Smooth muscle cell (in vitro differentiated cells): ENCODE measurements at regions not wholly inside any gene's neighbourhood (a gene's known extent, or its start where the extent isn't known, plus 50 kb on each side); places are given as distances from the start of the nearest gene placed in this dataset.
A peak's percentile ranks its signal among the peaks of the same experiment; 100 is the strongest.

Source experiments
- DNase-seq: peaks from one replicate; lab custom pipeline; 2025; ENCODE audit not compliant: unreplicated experiment; lab: John Stamatoyannopoulos, UW
- H2AFZ ChIP-seq: fragments of 200-600 bp; sonication (generic); 2 replicates; pipeline ENCODE4 v1.6.0; 2016; ENCODE audit warnings: antibody characterized with exemption, low read depth, mild to moderate bottlenecking
- H3F3A ChIP-seq: fragments of 200-600 bp; sonication (generic); 2 replicates; pipeline ENCODE4 v1.6.0; 2017; ENCODE audit warnings: antibody characterized with exemption, low read depth
- H3K27ac ChIP-seq: fragments of 200-600 bp; sonication (generic); 2 replicates; pipeline ENCODE4 v1.5.1; 2016; ENCODE audit warnings: low read depth, mild to moderate bottlenecking
- H3K27me3 ChIP-seq: fragments of 200-600 bp; sonication (generic); 2 replicates; pipeline ENCODE4 v1.6.1; 2016; ENCODE audit warnings: low read depth, mild to moderate bottlenecking
- H3K36me3 ChIP-seq: fragments of 200-600 bp; sonication (generic); 2 replicates; pipeline ENCODE4 v1.5.1; 2016; ENCODE audit warnings: low read depth
- H3K4me1 ChIP-seq: fragments of 200-600 bp; sonication (generic); 2 replicates; pipeline ENCODE4 v1.5.1; 2016; ENCODE audit warnings: low read depth
- H3K4me2 ChIP-seq: fragments of 200-600 bp; sonication (generic); 2 replicates; pipeline ENCODE4 v1.6.0; 2016; ENCODE audit warnings: mild to moderate bottlenecking
- H3K4me3 ChIP-seq: fragments of 200-600 bp; sonication (generic); 2 replicates; pipeline ENCODE4 v1.5.1; 2016; ENCODE audit warnings: mild to moderate bottlenecking
- H3K79me2 ChIP-seq: fragments of 200-600 bp; sonication (generic); 2 replicates; pipeline ENCODE4 v1.6.0; 2016; ENCODE audit warnings: low read depth, mild to moderate bottlenecking
- H3K9ac ChIP-seq: fragments of 200-600 bp; sonication (generic); 2 replicates; pipeline ENCODE4 v1.6.0; 2016; ENCODE audit warnings: low read depth
- H3K9me3 ChIP-seq: fragments of 200-600 bp; sonication (generic); replicated peaks from 2 replicates; pipeline ENCODE4 v1.5.1; 2016; ENCODE audit warnings: low read depth
- H4K20me1 ChIP-seq: fragments of 200-600 bp; sonication (generic); 2 replicates; pipeline ENCODE4 v1.6.0; 2016; ENCODE audit warnings: low read depth
- WGBS: methylation state at CpG from one replicate; pipeline ENCODE4 v1.1.7; 2016; ENCODE audit warnings: low lambda C conversion rate; 5-methylcytosine and 5-hydroxymethylcytosine counted together
- TF ChIP-seq, protein P1 (sequence below): fragments of 200-600 bp; sonication (generic); IDR thresholded peaks from 2 replicates; pipeline ENCODE4 v1.5.1; 2017; ENCODE audit warnings: borderline replicate concordance, mild to moderate bottlenecking, antibody characterized with exemption; ENCODE audit not compliant: insufficient read depth, poor library complexity, severe bottlenecking

DNA sequence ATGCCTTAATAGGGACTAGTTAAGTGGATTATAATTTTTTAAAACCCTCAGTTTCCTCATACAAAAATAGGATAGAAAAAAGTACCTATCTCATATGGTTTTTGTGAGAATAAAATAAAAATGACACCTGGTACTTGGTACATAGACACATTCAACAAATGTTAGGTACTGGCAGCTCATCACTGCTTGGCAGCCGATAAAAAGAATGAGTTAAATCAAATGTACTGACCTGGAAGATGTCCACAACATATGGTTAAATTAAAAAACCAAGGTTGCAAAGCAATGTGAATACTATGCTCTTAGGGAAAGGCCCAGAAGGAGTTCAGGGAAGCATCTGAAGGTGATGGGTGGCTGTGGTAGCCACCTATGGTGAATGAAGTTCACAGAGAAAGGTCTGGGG, 64.9 kb upstream of the SMYD2 start:
- H3K79me2 ChIP-seq = no peaks in the 10 kb centered on the region
- H3K36me3 ChIP-seq = no peaks in the 10 kb centered on the region
- peaks cover 7% of the 10 kb centered on the region for H3K4me1 ChIP-seq
- WGBS = 96% methylated on average over 1 of the region's 1 CpG
- H3K4me2 ChIP-seq = no peak overlapping the region
- no peaks in the 10 kb centered on the region for H3F3A ChIP-seq
- no peak overlapping the region for H2AFZ ChIP-seq
- peak overlapping the region; percentile 80 for H3K27ac ChIP-seq
- no peaks in the 10 kb centered on the region for H3K9me3 ChIP-seq
- H3K4me3 ChIP-seq = no peak overlapping the region
- DNase-seq = no peak
- H3K27me3 ChIP-seq = peaks cover 10% of the 10 kb centered on the region
- TF ChIP-seq, protein P1, sequence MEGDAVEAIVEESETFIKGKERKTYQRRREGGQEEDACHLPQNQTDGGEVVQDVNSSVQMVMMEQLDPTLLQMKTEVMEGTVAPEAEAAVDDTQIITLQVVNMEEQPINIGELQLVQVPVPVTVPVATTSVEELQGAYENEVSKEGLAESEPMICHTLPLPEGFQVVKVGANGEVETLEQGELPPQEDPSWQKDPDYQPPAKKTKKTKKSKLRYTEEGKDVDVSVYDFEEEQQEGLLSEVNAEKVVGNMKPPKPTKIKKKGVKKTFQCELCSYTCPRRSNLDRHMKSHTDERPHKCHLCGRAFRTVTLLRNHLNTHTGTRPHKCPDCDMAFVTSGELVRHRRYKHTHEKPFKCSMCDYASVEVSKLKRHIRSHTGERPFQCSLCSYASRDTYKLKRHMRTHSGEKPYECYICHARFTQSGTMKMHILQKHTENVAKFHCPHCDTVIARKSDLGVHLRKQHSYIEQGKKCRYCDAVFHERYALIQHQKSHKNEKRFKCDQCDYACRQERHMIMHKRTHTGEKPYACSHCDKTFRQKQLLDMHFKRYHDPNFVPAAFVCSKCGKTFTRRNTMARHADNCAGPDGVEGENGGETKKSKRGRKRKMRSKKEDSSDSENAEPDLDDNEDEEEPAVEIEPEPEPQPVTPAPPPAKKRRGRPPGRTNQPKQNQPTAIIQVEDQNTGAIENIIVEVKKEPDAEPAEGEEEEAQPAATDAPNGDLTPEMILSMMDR = no peak
- peak overlapping the region; percentile 6 for H3K9ac ChIP-seq
- H4K20me1 ChIP-seq = no peaks in the 10 kb centered on the region

DNA sequence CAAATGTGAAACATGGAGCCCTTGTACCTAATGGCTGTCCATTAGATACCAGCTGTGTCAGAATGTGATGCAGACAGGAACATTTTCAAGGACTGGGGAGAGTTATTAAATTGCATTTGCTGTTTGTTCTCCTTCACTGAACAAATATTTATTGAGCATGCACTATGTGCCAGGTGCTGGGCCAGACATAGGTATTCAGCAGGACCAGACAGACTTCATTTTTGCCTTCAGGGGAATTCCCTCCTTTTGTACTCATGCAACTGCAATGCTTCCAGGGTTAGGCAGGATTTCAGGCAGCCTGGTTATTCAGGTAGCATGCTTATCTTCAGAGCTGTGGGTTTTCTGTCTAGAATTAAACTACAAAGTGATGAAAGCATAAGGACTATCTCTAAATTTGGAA, 64.2 kb upstream of the SMYD2 start:
- no peaks in the 10 kb centered on the region for H3K9me3 ChIP-seq
- H4K20me1 ChIP-seq = no peaks in the 10 kb centered on the region
- H3K36me3 ChIP-seq = no peaks in the 10 kb centered on the region
- peaks cover 10% of the 10 kb centered on the region for H3K27me3 ChIP-seq
- TF ChIP-seq, protein P1 = no peak
- H3K4me1 ChIP-seq = peaks cover 7% of the 10 kb centered on the region
- no peak overlapping the region for H2AFZ ChIP-seq
- no peak for DNase-seq
- H3K79me2 ChIP-seq = no peaks in the 10 kb centered on the region
- no peak overlapping the region for H3K4me2 ChIP-seq
- no peak overlapping the region for H3K4me3 ChIP-seq
- H3F3A ChIP-seq = no peaks in the 10 kb centered on the region
- H3K27ac ChIP-seq = peak overlapping the region; percentile 80
- H3K9ac ChIP-seq = peak overlapping the region; percentile 6

DNA sequence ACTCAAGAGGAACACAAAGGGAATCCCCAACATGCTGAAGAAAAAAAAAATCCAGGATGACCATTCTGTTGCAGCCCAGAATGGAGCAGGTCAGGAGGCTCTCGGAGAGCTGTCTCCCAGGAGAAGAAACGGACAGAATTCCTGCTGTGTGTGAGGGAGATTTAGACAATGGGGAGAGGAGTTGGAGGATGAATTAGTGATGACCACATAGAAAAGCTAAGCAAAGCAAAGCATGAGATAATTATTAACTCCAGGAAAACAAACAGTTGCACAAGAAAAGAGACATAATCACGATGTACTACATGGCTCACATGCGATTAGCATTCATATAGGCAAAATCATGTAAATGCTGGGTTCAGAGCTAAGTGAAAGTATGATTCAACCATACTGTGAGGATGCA, 61.1 kb upstream of the SMYD2 start:
- no peak for DNase-seq
- no peak overlapping the region for H3K27ac ChIP-seq
- H3K27me3 ChIP-seq = peaks cover 10% of the 10 kb centered on the region
- 79% methylated on average over 4 of the region's 4 CpGs for WGBS
- no peaks in the 10 kb centered on the region for H4K20me1 ChIP-seq
- no peaks in the 10 kb centered on the region for H3K9me3 ChIP-seq
- H3K4me3 ChIP-seq = no peak overlapping the region
- no peak overlapping the region for H2AFZ ChIP-seq
- TF ChIP-seq, protein P1 = no peak
- H3K9ac ChIP-seq = no peak overlapping the region
- peaks cover 7% of the 10 kb centered on the region for H3K4me1 ChIP-seq
- no peaks in the 10 kb centered on the region for H3K79me2 ChIP-seq
- no peaks in the 10 kb centered on the region for H3K36me3 ChIP-seq
- H3K4me2 ChIP-seq = no peak overlapping the region
- no peaks in the 10 kb centered on the region for H3F3A ChIP-seq

DNA sequence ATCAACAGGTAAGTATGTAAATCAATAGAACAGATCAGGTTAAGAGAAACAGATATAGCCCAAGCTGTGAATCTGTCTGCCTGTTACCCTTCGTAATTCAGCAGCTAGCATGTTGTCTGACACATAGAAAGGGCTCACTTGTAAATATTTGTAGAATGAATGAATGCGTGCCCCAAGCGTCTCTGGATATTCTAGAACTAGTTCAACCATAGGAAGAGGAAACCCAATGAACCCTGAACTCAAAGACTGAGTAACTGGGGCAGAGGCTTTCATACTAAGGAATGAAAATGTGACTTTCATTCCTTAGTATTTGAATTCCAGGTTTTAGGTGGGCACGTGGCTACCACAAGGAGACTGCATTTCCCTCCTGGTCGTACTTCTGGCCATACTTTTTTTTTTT, 60.1 kb upstream of the SMYD2 start:
- no peaks in the 10 kb centered on the region for H3K9me3 ChIP-seq
- no peak overlapping the region for H3K4me2 ChIP-seq
- no peaks in the 10 kb centered on the region for H3K36me3 ChIP-seq
- TF ChIP-seq, protein P1 = no peak
- H3F3A ChIP-seq = no peaks in the 10 kb centered on the region
- no peak overlapping the region for H3K9ac ChIP-seq
- H4K20me1 ChIP-seq = no peaks in the 10 kb centered on the region
- H3K27me3 ChIP-seq = peaks cover 10% of the 10 kb centered on the region
- DNase-seq = no peak
- H3K27ac ChIP-seq = no peak overlapping the region
- peaks cover 11% of the 10 kb centered on the region for H3K4me1 ChIP-seq
- no peak overlapping the region for H2AFZ ChIP-seq
- H3K4me3 ChIP-seq = no peak overlapping the region
- no peaks in the 10 kb centered on the region for H3K79me2 ChIP-seq
- 77% methylated on average over 5 of the region's 5 CpGs for WGBS
